HFFc6 (cell line): ENCODE measurements at regions not wholly inside any gene's neighbourhood (a gene's known extent, or its start where the extent isn't known, plus 50 kb on each side); places are given as distances from the start of the nearest gene placed in this dataset.

ENCODE experiments used
- DNase-seq: peaks from one replicate; pipeline ENCODE4 v3.0.0-alpha.2; 2018
- H3K27ac Mint-ChIP-seq: 2 replicates; pipeline ENCODE4 v1.8.0; 2020; ENCODE audit warnings: mild to moderate bottlenecking, mixed read lengths
- H3K27me3 Mint-ChIP-seq: 2 replicates; pipeline ENCODE4 v1.8.0; 2021; ENCODE audit warnings: mild to moderate bottlenecking, moderate library complexity, mixed read lengths; ENCODE audit not compliant: insufficient read depth
- H3K36me3 Mint-ChIP-seq: 2 replicates; pipeline ENCODE4 v1.8.0; 2021; ENCODE audit warnings: low read depth, mixed read lengths
- H3K4me1 Mint-ChIP-seq: 2 replicates; pipeline ENCODE4 v1.8.0; 2020; ENCODE audit warnings: low read depth, mixed read lengths
- H3K4me3 Mint-ChIP-seq: 2 replicates; pipeline ENCODE4 v1.8.0; 2020; ENCODE audit warnings: mild to moderate bottlenecking, moderate library complexity, mixed read lengths
- H3K9me3 Mint-ChIP-seq: 2 replicates; pipeline ENCODE4 v1.8.0; 2020; ENCODE audit warnings: mild to moderate bottlenecking, mixed read lengths
- CTCF ChIP-seq: fragments of 200-600 bp; sonication (generic); IDR thresholded peaks from 2 replicates; pipeline ENCODE4 v1.5.0; 2021; ENCODE audit warnings: antibody characterized with exemption, mild to moderate bottlenecking

GRCh38 chr17:77596491-77597417 lies 361.7 kb upstream of the TNRC6C start:
- Mint-ChIP-seq H3K4me1 (peaks cover 7% of the 10 kb centered on the region), H3K36me3 (no peaks in the 10 kb centered on the region), H3K27ac (no peak overlapping the region), H3K27me3 (peaks cover 39% of the 10 kb centered on the region), H3K9me3 (no peaks in the 10 kb centered on the region), H3K4me3 (no peak overlapping the region)
- no peak for DNase-seq
- TF ChIP-seq CTCF: no peak

GRCh38 chr17:77597418-77598240 lies 360.9 kb upstream of the TNRC6C start:
- H3K36me3 Mint-ChIP-seq: no peaks in the 10 kb centered on the region
- no peak for TF ChIP-seq CTCF
- H3K27me3 Mint-ChIP-seq: peaks cover 42% of the 10 kb centered on the region
- no peak for DNase-seq
- no peaks in the 10 kb centered on the region for H3K9me3 Mint-ChIP-seq
- H3K4me3 Mint-ChIP-seq: no peak overlapping the region
- H3K27ac Mint-ChIP-seq: no peak overlapping the region
- H3K4me1 Mint-ChIP-seq: peaks cover 16% of the 10 kb centered on the region

GRCh38 chr17:77598241-77598620 lies 360.3 kb upstream of the TNRC6C start:
- H3K9me3 Mint-ChIP-seq: no peaks in the 10 kb centered on the region
- H3K27ac Mint-ChIP-seq: no peak overlapping the region
- no peak overlapping the region for H3K4me3 Mint-ChIP-seq
- H3K4me1 Mint-ChIP-seq: peaks cover 20% of the 10 kb centered on the region
- peaks cover 40% of the 10 kb centered on the region for H3K27me3 Mint-ChIP-seq
- no peak for DNase-seq
- no peaks in the 10 kb centered on the region for H3K36me3 Mint-ChIP-seq
- no peak for TF ChIP-seq CTCF

GRCh38 chr17:77599699-77600098 lies 358.8 kb upstream of the TNRC6C start:
- peaks cover 35% of the 10 kb centered on the region for H3K27me3 Mint-ChIP-seq
- H3K4me3 Mint-ChIP-seq: no peak overlapping the region
- no peaks in the 10 kb centered on the region for H3K9me3 Mint-ChIP-seq
- H3K36me3 Mint-ChIP-seq: no peaks in the 10 kb centered on the region
- H3K4me1 Mint-ChIP-seq: peaks cover 20% of the 10 kb centered on the region
- H3K27ac Mint-ChIP-seq: no peak overlapping the region
- TF ChIP-seq CTCF: no peak
- DNase-seq: no peak

- TF ChIP-seq CTCF: no peak
- DNase-seq: no peak
- no peak overlapping the region for H3K4me3 Mint-ChIP-seq
- H3K4me1 Mint-ChIP-seq: peaks cover 20% of the 10 kb centered on the region
- peaks cover 32% of the 10 kb centered on the region for H3K27me3 Mint-ChIP-seq
- H3K36me3 Mint-ChIP-seq: no peaks in the 10 kb centered on the region
- H3K9me3 Mint-ChIP-seq: no peaks in the 10 kb centered on the region
- no peak overlapping the region for H3K27ac Mint-ChIP-seq
Measured at GRCh38 chr17:77600346-77600745, 358.2 kb upstream of the TNRC6C start.
